ENCODE measurements at regions not wholly inside any gene's neighbourhood (a gene's known extent, or its start where the extent isn't known, plus 50 kb on each side); places are given as distances from the start of the nearest gene placed in this dataset.

DNA sequence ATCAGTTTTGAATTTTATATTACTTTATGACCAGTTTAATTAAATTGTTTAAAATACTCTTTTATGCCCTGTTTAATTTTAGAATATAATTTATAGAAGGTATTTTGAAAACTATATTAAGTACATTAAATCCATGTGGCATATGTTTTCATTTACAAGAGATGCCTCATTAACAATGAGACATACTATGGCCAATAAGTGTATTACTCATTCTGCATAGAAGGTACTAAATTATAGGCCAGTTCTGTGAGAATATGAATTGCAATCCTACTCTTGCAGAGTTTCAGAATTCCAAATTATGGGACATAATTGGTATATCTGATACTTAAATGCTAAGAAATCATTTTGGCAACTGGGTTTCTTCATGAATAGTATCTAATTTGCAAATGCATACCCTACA, 951.1 kb downstream of the FAT4 start:
- Histone ChIP-seq H3K9ac (ENCODE audit: low read length) (no peak overlapping the region), H3K27me3 (replicated peaks; ENCODE audit: insufficient read depth, low read length) (no peaks in the 10 kb centered on the region), H2AFZ (ENCODE audit: low read length) (no peak overlapping the region), H4K20me1 (ENCODE audit: insufficient read depth, low read length) (no peaks in the 10 kb centered on the region), H3K4me3 (ENCODE audit: low read length) (no peak overlapping the region), H3K36me3 (replicated peaks; ENCODE audit: insufficient read depth, low read length) (no peaks in the 10 kb centered on the region), H3K9me3 (replicated peaks; ENCODE audit: insufficient read depth, low read length) (no peaks in the 10 kb centered on the region), H3K9me2 (replicated peaks; ENCODE audit: insufficient read depth, low read length) (no peaks in the 10 kb centered on the region), H3K4me2 (ENCODE audit: low read depth, low read length) (no peak overlapping the region), H3F3A (ENCODE audit: insufficient read depth, low read length) (no peaks in the 10 kb centered on the region), H3K79me2 (ENCODE audit: low read length) (no peaks in the 10 kb centered on the region), H3K27ac (ENCODE audit: low read length) (no peak overlapping the region), H3K4me1 (ENCODE audit: low read length) (no peaks in the 10 kb centered on the region)
- TF ChIP-seq EZH2 (optimal IDR thresholded peaks at IDR 0.05; ENCODE audit: low read depth, low read length) (no peak), EZH2phosphoT487 (IDR thresholded peaks at IDR 0.05; ENCODE audit: low read length) (no peak)
- TF ChIP-seq, protein P1, sequence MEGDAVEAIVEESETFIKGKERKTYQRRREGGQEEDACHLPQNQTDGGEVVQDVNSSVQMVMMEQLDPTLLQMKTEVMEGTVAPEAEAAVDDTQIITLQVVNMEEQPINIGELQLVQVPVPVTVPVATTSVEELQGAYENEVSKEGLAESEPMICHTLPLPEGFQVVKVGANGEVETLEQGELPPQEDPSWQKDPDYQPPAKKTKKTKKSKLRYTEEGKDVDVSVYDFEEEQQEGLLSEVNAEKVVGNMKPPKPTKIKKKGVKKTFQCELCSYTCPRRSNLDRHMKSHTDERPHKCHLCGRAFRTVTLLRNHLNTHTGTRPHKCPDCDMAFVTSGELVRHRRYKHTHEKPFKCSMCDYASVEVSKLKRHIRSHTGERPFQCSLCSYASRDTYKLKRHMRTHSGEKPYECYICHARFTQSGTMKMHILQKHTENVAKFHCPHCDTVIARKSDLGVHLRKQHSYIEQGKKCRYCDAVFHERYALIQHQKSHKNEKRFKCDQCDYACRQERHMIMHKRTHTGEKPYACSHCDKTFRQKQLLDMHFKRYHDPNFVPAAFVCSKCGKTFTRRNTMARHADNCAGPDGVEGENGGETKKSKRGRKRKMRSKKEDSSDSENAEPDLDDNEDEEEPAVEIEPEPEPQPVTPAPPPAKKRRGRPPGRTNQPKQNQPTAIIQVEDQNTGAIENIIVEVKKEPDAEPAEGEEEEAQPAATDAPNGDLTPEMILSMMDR (IDR thresholded peaks at IDR 0.05; ENCODE audit: low read length), result no peak
- no peak for DNase-seq

GRCh38 chr4:126267689-126268088, 952.9 kb downstream of the FAT4 start:
- Histone ChIP-seq H3K36me3 (replicated peaks; ENCODE audit: insufficient read depth, low read length) (no peaks in the 10 kb centered on the region), H3K4me1 (ENCODE audit: low read length) (no peaks in the 10 kb centered on the region), H3K27me3 (replicated peaks; ENCODE audit: insufficient read depth, low read length) (no peaks in the 10 kb centered on the region), H3K4me3 (ENCODE audit: low read length) (no peak overlapping the region), H3K9me2 (replicated peaks; ENCODE audit: insufficient read depth, low read length) (no peaks in the 10 kb centered on the region), H3K9ac (ENCODE audit: low read length) (no peak overlapping the region), H3K9me3 (replicated peaks; ENCODE audit: insufficient read depth, low read length) (no peaks in the 10 kb centered on the region), H3K79me2 (ENCODE audit: low read length) (no peaks in the 10 kb centered on the region), H3K4me2 (ENCODE audit: low read depth, low read length) (no peak overlapping the region), H3F3A (ENCODE audit: insufficient read depth, low read length) (no peaks in the 10 kb centered on the region), H3K27ac (ENCODE audit: low read length) (no peak overlapping the region), H2AFZ (ENCODE audit: low read length) (no peak overlapping the region), H4K20me1 (ENCODE audit: insufficient read depth, low read length) (no peaks in the 10 kb centered on the region)
- no peak for TF ChIP-seq EZH2phosphoT487 (IDR thresholded peaks at IDR 0.05; ENCODE audit: low read length)
- no peak for TF ChIP-seq EZH2 (optimal IDR thresholded peaks at IDR 0.05; ENCODE audit: low read depth, low read length)
- DNase-seq, result no peak

DNA sequence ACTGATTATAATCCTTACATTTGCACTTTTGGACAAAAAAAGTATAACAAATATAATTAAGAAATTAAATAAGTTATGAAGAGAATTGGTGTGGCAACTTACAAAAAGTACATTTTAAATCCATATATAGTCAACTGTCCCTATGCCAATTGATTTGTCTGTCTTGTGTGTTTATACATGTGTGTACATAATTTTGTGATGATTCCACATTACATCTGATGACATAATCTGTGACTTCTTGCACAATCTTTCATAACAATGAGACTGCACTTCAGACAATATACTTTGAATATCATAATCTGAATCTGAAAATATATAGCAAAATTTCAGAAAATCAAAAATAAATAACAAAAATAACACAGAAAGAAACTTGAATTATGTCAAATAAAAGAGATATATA, 953.4 kb downstream of the FAT4 start:
- H3K27ac ChIP-seq (ENCODE audit: low read length), result no peak overlapping the region
- H3K9ac ChIP-seq (ENCODE audit: low read length), result no peak overlapping the region
- no peaks in the 10 kb centered on the region for H3K4me1 ChIP-seq (ENCODE audit: low read length)
- no peaks in the 10 kb centered on the region for H3F3A ChIP-seq (ENCODE audit: insufficient read depth, low read length)
- no peak for DNase-seq
- no peak overlapping the region for H2AFZ ChIP-seq (ENCODE audit: low read length)
- no peak overlapping the region for H3K4me2 ChIP-seq (ENCODE audit: low read depth, low read length)
- no peaks in the 10 kb centered on the region for H3K79me2 ChIP-seq (ENCODE audit: low read length)
- H3K9me3 ChIP-seq (replicated peaks; ENCODE audit: insufficient read depth, low read length), result no peaks in the 10 kb centered on the region
- TF ChIP-seq, protein P1 (IDR thresholded peaks at IDR 0.05; ENCODE audit: low read length), result no peak
- TF ChIP-seq EZH2 (optimal IDR thresholded peaks at IDR 0.05; ENCODE audit: low read depth, low read length) (no peak), EZH2phosphoT487 (IDR thresholded peaks at IDR 0.05; ENCODE audit: low read length) (no peak)
- no peaks in the 10 kb centered on the region for H4K20me1 ChIP-seq (ENCODE audit: insufficient read depth, low read length)
- H3K4me3 ChIP-seq (ENCODE audit: low read length), result no peak overlapping the region
- no peaks in the 10 kb centered on the region for H3K9me2 ChIP-seq (replicated peaks; ENCODE audit: insufficient read depth, low read length)
- no peaks in the 10 kb centered on the region for H3K27me3 ChIP-seq (replicated peaks; ENCODE audit: insufficient read depth, low read length)
- no peaks in the 10 kb centered on the region for H3K36me3 ChIP-seq (replicated peaks; ENCODE audit: insufficient read depth, low read length)

- no peaks in the 10 kb centered on the region for H3K9me3 ChIP-seq (replicated peaks; ENCODE audit: insufficient read depth, low read length)
- no peak overlapping the region for H3K9ac ChIP-seq (ENCODE audit: low read length)
- H3K9me2 ChIP-seq (replicated peaks; ENCODE audit: insufficient read depth, low read length), result no peaks in the 10 kb centered on the region
- no peaks in the 10 kb centered on the region for H3K4me1 ChIP-seq (ENCODE audit: low read length)
- H3F3A ChIP-seq (ENCODE audit: insufficient read depth, low read length), result no peaks in the 10 kb centered on the region
- H3K36me3 ChIP-seq (replicated peaks; ENCODE audit: insufficient read depth, low read length), result no peaks in the 10 kb centered on the region
- H3K4me2 ChIP-seq (ENCODE audit: low read depth, low read length), result no peak overlapping the region
- DNase-seq, result no peak
- no peak overlapping the region for H2AFZ ChIP-seq (ENCODE audit: low read length)
- no peaks in the 10 kb centered on the region for H3K27me3 ChIP-seq (replicated peaks; ENCODE audit: insufficient read depth, low read length)
- no peaks in the 10 kb centered on the region for H3K79me2 ChIP-seq (ENCODE audit: low read length)
- no peak overlapping the region for H3K4me3 ChIP-seq (ENCODE audit: low read length)
- no peak overlapping the region for H3K27ac ChIP-seq (ENCODE audit: low read length)
- TF ChIP-seq EZH2phosphoT487 (IDR thresholded peaks at IDR 0.05; ENCODE audit: low read length) (no peak), EZH2 (optimal IDR thresholded peaks at IDR 0.05; ENCODE audit: low read depth, low read length) (no peak)
- TF ChIP-seq, protein P1 (IDR thresholded peaks at IDR 0.05; ENCODE audit: low read length), result no peak
- no peaks in the 10 kb centered on the region for H4K20me1 ChIP-seq (ENCODE audit: insufficient read depth, low read length)
Measured at GRCh38 chr4:126269106-126269505, 954.4 kb downstream of the FAT4 start.
